HS-5 (cell line): ENCODE measurements at regions not wholly inside any gene's neighbourhood (a gene's known extent, or its start where the extent isn't known, plus 50 kb on each side); places are given as distances from the start of the nearest gene placed in this dataset.

Source experiments
- DNase-seq: peaks from one replicate; pipeline ENCODE4 v3.0.0-alpha.2; 2012; ENCODE audit warnings: low read depth

DNA sequence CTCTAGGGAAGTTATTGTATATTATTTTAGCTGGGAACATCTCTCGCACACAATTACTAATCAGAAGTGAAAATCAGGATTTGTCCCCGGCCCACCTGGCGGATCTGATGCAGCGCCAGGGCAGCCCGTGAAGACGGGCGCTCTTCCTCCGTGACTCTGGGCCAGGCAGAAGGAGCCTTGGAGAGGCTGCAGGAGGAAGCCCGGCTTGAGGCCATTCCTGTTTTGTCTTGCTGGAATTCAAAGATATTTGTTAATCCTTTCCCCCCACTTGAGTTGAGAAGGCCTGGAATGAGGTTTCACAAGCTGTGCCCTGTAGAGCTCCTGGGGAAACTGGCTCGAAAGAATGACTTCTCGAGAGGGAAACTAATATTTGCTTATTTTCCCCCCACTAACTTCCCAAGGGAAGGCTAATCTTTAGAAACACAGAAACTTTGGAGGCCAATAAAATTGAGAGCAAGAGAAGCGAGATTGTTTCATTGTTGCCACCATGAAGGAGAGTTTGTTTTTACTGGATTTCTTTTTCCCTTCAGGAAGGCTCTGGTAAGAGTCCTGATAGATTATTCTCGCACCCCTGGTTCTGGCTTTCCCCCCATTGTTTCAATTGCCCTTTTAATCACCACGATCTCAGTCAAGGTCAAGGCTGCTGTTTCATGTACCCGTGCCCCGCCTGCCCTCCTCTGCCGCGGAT lies 92.8 kb upstream of the SEPTIN5 start:
- DNase-seq = no peak

DNA sequence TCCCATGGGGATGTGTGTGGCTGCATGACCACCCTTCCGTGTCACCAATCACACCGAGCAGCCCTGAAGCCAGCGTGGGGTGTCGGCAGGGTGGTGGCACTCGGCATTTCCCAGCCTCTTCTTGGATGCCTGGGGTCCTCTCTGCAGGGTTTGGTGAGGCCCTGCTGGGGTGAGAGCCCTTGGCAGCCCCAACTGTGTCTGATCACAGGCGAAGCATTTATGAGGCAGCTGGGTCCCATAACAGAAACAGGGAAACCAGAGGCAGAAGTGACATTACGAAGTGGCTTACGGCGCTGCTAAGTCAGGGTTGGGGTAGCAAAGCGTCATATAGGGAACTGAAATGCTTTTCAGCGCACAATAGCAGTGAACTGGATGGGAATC lies 92.3 kb upstream of the SEPTIN5 start:
- no peak for DNase-seq

DNA sequence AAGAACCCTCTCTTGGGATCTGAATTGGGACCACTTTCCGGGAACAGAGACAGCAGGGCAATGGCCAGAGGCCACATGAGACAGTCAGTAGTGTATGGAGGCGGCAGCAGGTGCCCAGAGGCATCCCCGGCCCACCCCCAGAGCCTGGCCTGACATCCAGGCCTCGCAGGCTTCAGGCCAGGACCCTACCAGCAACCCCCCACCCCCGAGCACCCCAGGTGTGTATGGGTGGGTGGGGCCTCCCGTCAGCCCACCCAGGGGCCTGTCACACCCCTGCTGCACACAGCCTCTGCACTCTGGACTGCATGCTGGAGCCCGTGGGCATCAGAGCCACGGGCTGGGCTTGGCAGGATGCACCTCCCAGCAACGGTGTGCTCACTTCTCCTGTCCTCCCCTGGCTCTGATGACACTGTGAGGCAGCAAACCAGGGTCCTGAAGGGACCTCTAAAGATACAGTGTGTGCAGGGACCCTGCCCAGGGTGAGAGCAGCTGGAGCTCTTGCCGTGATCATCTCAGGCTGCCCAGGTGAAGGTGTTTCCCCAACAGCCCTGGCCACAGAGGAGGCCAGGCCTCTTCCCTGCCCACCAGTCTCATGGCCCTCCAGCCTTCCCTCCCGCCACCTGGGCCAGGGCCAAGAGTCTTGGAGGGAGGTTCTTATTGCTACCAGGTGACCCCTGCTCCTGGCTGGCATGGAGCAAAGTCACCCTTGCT lies 88.8 kb upstream of the SEPTIN5 start:
- no peak for DNase-seq

DNA sequence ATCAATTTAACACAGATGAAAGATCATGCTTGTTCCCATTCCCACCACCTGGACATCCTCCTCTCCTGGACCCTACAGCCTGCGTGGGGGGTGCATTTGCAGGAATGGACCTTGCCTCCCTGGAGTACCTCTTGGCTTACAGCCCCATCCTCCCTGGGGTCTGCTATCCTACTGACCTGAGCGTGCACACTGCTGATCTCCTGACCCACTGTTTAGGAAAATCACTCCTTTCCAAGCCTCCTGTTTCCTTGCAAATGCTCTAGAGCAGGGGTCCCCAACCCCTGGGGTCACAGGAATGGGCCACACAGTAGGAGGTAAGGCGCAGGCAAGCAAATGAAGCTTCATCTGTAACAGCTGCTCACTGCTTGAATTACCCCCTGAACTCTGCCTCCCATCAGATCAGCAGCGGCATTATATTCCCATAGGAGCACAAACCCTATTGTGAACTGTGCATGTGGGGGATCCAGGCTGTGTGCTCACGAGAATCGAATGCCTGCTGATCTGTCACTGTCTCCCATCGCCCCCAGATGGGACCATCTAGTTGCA lies 88.2 kb upstream of the SEPTIN5 start:
- DNase-seq = no peak

DNA sequence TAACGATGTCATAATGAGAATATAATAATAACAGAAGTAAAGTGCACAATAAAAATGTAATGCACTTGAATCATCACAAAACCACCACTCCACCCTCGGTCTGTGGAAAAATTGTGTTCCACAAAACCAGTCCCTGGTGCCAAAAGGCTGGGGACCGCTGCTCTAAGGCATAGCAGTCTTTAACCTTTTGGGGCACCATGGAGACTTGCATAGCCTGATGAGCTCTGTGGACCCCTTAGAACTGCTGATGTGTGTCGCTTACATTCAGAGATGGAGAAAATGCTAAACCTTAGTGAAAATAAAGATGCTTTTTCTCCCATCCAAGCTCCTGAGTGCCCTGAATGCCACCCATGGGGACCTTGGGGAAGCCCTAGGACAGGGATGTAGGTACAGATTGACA lies 87.6 kb upstream of the SEPTIN5 start:
- no peak for DNase-seq

DNA sequence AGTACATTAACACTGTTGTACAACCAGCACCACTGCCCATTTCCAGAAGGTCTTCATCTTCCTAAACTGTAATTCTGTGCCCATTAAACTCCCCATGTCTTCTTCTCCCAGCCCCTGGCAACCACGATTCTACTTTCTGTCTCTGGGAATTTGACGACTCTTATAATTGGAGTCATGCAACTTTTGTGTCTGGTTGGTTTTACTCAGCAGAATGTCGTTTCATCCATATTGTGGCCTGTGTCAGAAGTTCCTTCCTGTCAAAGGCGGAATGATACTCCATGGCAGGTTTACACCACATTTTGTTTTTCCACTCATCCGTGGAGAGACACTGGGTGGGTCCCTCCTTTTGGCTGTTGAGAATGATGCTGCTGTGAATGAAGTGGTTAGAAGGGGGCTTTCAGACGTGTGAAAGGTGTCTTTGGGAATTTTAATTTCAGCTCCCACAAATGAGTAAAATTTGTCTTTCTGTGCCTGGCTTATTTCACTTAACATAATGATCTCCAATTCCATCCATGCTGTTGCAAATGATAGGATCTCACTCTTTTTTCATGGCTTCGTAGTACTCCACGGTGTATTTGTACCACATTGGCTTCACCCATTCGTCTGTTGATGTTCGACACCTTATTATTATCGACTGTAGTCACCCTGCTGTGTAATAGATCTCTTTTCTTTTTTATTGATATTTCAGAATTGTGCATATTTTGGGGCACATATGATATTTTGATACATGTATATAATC lies 86.1 kb upstream of the SEPTIN5 start:
- no peak for DNase-seq

DNA sequence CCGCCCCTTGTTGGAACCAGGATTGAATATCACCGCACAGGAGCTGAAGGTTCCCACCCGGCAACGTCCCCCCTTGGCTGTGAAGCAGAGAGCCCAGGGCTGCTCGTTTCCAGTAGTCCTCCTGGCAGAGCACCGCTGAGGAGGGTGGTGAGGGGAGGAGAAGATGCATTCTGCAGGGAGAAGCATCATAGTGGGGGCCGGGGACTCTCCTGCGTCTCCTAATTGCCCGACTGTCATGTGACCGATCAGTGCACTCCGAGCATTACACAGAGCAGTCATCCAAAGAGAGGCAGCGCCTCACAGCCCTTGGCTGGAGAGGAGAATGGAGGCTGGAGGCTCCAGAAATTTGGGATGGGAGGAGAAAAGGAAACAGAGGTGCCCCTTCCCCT lies 85.0 kb upstream of the SEPTIN5 start:
- DNase-seq = no peak

DNA sequence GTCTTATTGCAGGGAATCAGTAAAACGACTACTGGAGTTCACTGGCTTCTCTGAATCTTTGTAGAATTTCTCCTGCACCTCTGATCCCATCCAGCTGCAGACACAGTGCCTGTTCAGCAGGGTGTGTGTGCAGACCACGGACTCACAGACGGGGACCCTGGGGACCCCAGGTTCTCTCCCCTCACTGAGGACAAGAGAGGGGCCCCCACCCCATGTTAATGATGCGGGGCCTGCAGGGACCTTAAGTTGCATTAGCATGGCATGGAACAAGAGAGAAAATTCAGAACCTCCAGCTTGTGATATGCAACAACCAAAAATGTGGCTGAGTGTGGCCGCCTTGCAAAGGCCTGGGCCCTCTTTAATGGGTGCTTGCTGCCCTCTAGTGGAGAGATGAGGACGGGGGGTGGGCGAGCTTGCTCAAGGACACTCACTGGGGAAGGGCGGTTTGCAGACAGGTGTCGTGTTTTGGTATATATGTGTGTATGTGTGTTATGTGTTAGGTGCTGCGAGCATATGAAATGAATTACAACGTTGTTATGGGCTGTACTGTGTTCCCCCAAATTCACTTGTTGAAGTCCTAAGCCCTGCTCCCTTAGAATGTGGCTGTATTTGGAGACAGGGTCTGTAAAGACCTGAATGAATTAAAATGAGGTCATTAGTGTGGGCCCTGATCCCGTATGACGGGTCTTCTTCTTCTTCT lies 84.4 kb upstream of the SEPTIN5 start:
- DNase-seq = peak; percentile 36

DNA sequence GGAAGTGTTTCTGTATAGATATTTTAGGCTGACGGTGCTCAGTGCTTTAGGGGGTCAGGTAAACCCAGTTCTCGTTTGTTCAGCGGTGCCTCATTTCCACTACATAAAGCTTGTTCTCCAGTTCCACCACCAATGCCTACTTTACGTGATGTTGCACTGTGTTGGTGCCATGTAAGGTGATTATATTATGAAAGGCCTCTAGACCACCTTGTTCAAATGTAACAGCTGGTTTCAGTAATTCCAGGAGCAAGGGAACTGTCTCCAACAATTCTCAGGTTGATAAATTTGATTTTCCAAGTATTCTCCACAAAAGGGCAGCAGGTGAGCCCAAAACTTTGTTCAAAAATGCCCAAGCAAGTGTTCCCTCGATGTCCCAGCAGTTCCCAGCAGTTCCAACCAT lies 83.7 kb upstream of the SEPTIN5 start:
- no peak for DNase-seq

DNA sequence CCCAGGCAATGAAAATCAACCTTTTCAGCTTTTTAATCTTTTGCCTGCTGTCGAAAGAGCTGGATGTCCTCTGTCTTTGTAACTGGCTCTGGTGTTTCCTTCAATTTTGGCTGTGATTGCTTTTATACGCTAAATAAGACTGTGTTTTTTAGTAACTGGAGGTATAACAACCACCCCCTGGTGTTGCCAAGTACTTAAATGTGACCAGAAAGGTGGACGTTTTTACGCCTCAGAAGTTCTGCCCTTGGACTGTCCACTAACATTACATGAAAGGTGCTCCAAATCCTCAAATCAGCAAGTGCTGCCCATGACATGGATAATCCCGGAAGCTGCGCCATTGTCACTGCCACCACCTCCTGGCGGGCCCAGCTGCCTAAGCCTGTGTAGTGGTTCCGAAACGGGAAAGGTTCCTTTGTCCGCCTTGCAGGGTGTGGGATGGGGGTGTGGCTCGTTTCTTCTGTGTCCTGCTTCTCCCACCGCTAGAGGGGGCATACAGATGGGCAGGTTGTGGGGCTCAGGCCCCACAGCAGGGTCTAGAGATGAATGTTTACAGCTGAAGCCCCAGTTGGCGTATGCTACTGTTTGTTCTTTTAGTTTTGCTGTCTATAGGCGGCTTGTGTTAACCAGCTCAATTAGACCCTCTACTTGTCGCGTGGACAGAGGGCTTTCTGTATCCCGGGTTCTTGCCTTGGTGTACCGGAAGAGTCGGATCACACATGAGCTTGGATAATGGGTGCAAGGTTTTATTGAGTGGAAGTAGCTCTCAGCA lies 82.2 kb upstream of the SEPTIN5 start:
- peak; percentile 9 for DNase-seq

DNA sequence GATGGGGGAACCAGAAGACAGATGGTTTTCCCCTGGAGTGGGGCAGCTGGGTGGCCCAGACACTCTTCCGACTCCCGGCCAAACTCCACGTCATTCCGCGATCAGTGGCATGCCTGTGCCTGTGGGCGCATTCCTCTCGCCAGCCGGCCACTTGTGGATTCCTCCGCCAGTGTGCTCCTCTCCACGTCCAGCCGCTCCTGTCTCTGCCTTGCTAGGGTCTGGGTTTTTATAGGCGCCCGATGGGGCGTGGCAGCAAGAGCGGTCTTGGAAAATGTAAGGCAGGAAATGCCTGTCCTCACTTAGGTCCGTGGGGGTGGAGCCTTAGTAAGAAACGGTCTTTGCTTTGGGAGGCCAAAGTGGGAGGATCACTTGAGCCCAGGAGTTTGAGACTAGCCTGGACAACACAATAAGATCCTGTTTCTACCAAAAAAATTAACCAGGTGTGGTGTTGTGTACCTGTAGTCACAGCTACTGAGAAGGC lies 81.6 kb upstream of the SEPTIN5 start:
- DNase-seq = no peak

DNA sequence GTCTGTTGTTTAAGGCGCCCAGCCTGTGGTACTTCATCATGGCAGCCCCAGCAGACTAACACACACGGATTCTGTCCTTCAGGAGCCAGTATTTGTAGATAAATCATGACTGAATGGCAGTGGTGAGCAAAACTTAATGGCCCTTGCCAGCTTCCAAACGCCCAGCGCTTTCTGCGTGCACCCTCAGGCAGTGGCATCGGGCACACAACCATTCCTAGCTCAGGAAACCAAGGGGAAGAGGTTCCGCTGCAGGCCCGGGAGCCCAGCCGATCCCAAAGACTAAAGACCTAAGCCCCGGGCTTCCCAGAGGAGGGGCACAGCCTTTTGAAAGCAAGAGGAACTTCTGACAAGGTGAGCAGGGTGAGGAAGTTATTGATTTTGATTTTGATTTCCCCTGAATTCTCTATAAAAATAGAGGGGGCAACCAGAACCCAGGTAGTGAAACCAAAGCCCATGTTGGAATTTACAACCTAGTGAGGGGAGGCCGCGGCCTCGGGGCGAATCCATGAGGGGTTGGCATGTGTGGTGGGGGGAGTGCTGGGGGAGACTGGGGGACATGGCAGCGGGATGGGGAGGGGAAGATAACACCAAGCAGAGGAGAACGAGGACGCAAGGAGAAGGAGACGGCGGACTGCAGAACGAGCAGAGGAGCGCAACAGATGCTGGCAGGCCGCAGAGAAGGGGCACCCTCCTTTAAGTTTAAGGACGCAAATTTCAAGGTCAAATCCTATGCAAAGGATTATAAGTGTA lies 79.9 kb upstream of the SEPTIN5 start:
- DNase-seq = no peak

DNA sequence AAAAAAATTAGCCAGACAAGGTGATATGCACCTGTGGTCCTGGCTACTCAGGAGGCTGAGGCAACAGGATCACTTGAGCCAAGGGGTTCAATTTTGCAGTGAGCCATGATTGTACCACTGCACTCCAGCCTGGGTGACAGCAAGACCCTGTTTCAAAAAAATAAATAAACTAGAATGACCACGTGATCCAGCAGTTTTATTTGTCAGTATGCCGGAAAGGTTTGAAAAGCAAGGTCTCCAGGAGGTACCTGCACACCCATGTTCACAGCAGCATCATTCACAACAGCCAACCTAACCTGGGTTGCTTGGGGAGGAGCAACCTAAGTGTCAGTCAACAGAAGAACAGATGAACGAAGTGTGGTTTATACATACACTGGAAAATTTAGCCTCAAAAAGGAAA lies 78.7 kb upstream of the SEPTIN5 start:
- DNase-seq = no peak

DNA sequence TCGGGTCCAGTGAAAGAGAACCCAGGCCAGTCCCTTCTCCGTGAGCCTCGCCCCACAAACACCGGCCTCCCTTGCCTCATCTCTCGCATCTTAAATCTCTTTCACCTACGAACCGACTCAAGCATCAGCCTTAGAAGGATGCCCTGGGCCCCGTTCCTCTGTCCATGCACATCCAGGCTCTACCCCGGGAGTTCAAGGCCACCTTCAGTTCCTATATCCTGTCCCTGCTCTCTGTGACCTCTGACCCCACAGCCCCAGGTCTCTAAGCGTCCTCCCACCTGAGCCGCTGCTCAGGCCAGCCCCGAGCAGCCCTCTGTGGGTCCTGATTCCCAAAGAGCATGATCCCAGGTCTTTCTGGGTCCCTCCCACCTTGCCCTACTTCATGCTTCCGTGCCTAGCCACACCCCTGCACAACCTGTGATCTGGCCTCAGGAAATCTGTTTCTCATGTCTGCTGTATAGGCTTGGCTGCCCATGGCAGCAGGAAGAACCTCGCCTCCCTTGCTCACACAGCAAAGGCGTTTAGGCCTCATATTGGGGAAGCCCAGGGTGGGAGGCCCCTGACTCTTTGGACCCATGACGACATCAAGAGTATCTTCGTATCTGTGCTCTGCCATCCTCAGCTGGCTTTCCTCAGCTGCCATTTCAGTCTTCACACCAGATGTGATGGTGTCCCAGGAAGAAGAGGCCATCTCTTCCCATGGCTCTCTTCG lies 77.5 kb upstream of the SEPTIN5 start:
- DNase-seq = no peak

DNA sequence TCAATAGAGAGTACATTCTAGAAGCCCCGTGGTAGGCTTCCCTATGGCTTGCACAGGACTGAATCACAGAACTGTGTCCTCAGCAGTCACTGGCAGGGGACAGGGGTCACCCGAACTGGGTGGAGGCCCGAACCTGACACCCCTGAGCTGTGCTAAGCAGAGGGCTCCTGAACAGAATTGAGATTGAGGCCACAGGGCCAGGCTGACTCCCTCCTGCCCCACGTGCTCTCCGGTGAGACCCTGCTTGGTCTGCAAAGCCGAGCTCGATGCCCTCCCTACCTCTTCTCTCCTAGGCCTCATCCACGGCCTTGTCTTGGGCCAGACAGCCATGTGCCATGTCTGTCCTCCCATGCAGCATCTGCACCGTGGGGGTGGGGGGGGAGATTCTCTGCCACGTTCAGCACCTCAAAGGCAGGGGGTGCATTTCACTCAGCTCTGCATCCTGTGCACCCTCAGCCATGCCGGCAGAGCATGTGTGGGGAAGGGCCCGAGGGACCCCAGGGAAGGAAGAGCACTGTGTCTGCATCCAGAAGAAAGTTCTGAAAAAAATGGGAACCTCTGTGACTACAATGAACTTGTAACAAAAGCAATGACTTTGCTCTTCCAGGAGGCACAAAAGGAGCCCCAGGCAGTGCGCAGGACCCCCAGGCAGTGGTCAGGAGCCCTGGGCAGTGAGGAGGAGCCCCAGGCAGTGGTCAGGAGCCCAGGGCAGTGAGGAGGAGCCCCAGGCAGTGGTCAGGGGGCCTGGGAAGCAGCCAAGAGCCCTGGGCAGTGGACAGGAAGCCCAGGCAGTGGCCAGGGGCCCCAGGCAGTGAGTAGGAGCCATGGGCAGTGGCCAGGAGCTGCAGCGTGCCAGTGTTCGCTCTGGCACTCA lies 76.7 kb upstream of the SEPTIN5 start:
- DNase-seq = no peak

DNA sequence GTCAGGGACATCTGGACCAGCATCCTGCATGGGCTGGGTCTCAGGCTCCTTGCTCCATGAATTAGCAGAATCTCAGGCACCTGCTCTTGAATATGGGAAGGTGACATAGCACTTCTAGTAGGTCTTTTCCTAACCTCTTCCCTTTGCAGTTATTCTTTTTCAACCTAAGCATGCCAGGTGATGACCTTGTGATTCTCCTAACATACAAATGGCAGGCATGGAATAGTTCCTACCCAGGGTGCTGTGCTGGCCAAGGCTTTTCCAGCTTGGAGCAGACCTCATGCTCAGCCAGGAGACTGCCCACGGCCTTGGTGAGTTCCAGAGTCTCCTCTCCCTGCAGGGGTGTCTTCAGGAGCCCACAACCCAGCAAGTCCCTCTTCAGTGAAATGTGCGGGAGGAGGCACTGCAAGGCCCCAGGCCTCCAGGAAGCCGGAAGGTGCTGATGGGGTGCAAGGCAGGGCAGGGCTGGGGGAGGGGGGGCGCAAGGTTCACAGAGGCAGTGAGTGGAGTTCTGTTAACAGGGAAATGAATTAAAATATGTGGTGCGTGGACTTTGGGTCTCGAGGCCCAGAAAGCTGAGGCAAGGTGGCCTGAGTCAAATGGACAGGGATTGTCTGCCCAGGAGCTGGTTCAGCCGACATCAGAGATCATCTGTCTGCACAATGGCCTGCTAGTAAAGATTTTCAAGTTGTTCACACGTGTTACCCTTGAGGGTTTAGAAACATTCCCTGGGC lies 75.9 kb upstream of the SEPTIN5 start:
- no peak for DNase-seq

DNA sequence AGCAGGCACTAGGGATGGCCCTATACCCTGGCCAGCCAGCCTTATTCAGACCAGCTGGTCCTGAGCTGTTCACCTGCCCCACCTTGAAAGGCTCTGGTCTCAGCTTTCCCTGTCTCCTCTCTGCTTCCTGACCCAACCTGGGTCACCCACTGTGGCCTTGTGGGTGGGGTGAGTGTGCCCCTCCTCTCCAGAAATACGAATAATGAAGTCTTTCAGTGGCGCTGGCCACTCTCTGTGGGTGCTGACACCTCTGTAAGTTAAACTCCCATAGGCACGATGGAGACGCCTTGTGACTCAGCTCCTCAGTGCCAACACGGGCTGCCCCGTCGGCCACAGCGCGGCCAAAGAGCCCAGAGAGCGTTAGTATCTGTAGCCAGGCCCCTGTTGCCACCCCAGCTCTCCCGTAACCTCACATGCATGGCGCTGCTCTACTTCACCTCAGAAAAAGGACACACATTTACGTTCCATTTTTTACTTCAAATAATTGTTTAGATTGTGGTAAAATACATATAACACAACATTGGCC lies 74.6 kb upstream of the SEPTIN5 start:
- no peak for DNase-seq

DNA sequence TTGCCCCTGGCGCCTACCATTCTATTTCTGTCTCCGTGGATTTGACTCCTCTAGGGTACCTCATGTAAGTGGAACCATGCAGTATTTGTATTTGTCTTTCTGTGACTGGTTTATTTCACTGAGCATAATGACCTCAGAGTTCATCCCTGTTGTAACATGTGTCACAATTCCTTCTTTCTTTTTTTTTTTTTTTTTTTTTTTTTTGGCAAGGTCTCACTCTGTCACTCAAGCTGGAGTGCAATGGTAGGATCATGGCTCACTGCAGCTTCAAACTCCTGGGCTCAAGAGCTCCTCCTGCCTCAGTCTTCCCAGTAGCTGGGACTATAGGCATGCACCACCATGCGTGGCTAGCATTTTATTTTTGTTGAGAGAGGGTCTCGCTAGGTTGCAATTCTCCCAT lies 74.0 kb upstream of the SEPTIN5 start:
- DNase-seq = no peak
